NCI-H2227 treated with DMSO at 0.1 percent for 48 hours (cell line): ENCODE measurements at regions not wholly inside any gene's neighbourhood (a gene's known extent, or its start where the extent isn't known, plus 50 kb on each side); places are given as distances from the start of the nearest gene placed in this dataset.
"Not testable (repeated sequence)": the region's sequence is repeated elsewhere in the genome, so short reads cannot be mapped to it uniquely, and the experiment has no call there.

Experiments used
- DNase-seq: peaks from one replicate; lab custom pipeline; 2025; lab: John Stamatoyannopoulos, UW

DNA sequence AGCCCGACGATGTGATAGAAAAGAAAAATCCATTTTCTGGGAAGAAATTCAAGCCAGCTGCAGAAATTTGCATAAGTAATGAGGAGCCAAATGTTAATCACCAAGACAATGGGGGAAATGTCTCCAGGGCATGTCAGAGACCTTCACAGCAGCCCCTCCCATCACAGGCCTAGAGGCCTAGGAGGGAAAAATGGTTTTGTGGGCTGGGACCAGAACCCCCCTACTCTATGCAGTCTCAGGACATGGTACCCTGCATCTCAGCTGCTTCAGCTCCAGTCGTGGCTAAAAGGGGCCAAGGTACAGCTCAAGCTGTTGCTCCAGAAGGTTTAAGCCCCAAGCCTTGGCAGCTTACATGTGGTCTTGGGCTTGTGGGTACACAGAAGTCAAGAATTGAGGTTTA is 155.5 kb upstream of the FOXQ1 start:
- DNase-seq, result not testable (repeated sequence)

- DNase-seq, result no peak
Measured at GRCh38 chr6:1153696-1154245, 158.1 kb upstream of the FOXQ1 start.

GRCh38 chr6:1146500-1146899 is 165.4 kb upstream of the FOXQ1 start:
- DNase-seq, result no peak

- DNase-seq, result no peak
Measured at GRCh38 chr6:1145768-1146218, 166.1 kb upstream of the FOXQ1 start.

GRCh38 chr6:1144842-1145767 is 166.8 kb upstream of the FOXQ1 start:
- no peak for DNase-seq

DNA sequence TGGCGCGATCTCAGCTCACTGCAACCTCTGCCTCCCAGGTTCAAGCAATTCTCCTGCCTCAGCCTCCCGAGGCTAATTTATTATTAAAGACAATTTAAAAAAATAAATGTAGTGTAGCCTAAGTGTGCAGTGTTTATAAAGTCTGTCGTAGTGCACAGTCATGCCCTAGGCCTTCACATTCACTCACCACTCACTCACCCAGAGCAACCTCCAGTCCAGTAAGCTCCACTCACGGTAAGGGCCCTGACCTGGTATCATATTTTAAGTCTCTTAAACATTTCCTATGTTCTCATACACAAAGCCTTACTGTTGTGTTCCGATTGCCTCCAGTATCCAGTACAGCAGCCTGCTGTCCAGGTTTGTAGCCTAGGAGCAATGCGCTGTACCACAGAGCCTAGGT is 168.2 kb upstream of the FOXQ1 start:
- no peak for DNase-seq

DNA sequence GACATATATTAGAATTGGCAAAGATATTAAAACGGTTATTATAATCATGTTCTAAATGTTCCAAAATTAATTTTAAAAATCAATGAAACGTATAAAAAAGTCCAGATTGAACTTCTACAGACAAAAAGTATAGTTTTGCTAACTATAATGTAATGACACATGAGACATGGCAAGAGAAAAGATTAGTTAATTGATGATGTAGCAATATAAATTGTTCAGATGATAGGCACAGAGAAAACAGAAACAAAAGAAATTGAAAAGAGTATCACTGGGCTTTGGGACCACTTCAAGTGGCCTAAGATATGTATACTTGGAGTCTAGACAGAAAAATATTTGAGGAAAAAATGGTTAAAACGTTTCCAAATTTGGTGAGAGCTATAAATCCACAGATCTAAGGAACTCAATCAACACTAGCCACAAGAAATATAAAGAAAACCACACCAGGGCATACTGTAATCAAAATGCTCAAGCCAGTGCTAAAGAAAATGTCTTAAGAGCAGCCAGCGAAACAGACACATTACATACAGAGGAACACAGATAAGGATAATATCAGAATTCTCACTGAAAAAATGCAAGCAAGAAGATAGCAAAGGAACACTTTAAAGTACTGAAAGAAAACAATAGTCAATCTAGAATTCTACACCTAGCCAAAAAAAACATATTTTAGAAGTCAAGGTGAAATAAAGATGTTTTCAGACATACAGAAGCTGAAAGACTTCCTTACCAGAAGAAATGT is 172.6 kb upstream of the FOXQ1 start:
- no peak for DNase-seq

GRCh38 chr6:1137849-1138248 is 174.0 kb upstream of the FOXQ1 start:
- no peak for DNase-seq

- no peak for DNase-seq
Measured at GRCh38 chr6:1136827-1137226, 175.1 kb upstream of the FOXQ1 start.

DNA sequence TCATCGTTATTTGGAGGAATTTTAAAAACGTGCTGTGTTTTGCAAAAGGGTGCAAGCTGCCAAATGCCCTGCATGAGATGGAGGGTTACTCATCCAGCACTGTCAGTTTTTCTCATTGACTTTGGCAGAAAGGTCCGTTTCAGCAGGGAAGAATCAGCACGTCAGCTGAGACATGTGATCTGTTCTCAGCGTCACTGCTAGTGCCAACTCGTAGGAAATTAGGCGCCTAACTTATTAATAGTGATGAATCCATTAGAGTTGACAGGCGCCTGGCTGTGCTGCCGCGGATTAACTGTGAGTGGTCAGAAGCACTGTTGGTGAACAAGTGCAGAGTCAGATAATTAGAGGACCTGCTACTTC is 175.5 kb upstream of the FOXQ1 start:
- no peak for DNase-seq

DNA sequence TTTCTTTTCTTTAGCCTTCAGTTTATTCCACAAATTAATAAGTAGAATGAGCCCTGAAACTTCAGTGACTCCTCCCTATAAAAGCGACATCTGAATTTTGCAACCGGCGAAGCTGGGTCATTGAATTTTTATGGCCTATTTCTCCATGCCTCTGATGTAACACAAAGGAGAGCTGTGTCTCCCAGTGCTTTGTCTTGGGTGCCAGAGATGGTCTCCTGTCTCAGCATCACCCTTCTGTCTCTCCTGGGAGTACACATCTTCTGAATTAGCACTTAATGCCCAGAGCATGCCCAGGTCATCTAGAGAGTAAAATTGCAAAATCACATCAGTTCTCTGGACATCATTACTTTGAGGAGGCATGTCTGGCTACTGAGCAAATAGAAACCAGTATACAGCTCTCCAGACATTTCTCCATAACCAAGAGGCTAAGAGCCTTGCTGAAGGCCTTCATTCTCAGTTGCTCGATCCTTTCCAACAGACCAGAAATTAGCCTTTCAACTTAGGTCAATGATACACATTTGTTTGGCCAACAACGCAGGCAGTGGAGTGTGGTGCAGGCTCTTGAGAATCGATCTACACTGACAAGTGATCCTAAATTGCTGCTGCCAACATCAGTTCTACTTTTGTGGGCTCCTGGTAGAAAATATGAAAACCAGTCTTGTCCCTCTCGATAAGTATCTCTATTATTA is 176.0 kb upstream of the FOXQ1 start:
- DNase-seq, result no peak

- no peak for DNase-seq
Measured at GRCh38 chr6:1131285-1132079, 180.4 kb upstream of the FOXQ1 start.

- DNase-seq, result no peak
Measured at GRCh38 chr6:1130709-1131108, 181.2 kb upstream of the FOXQ1 start.

GRCh38 chr6:1129131-1129530 is 182.8 kb upstream of the FOXQ1 start:
- DNase-seq, result no peak

- no peak for DNase-seq
Measured at GRCh38 chr6:1127597-1128288, 184.2 kb upstream of the FOXQ1 start.

- no peak for DNase-seq
Measured at GRCh38 chr6:1127129-1127528, 184.8 kb upstream of the FOXQ1 start.

- no peak for DNase-seq
Measured at GRCh38 chr6:1126036-1126435, 185.9 kb upstream of the FOXQ1 start.

GRCh38 chr6:1125297-1125696 is 186.6 kb upstream of the FOXQ1 start:
- no peak for DNase-seq

GRCh38 chr6:1124885-1125284 is 187.0 kb upstream of the FOXQ1 start:
- no peak for DNase-seq

- no peak for DNase-seq
Measured at GRCh38 chr6:1123386-1124375, 188.2 kb upstream of the FOXQ1 start.
